ENCODE measurements at regions not wholly inside any gene's neighbourhood (a gene's known extent, or its start where the extent isn't known, plus 50 kb on each side); places are given as distances from the start of the nearest gene placed in this dataset.
"Not testable (repeated sequence)": the region's sequence is repeated elsewhere in the genome, so short reads cannot be mapped to it uniquely, and the experiment has no call there.

GRCh38 chr12:18872770-18873169 lies 134.9 kb downstream of the CAPZA3 start:
- no peak for DNase-seq (ENCODE audit: low spot score in 2 of 2)
- intact Hi-C loops (cut with DNase I) = no loop called here
- H3K27me3 ChIP-seq = no peaks in the 10 kb centered on the region
- no peaks in the 10 kb centered on the region for H3K9me3 ChIP-seq
- no peak for TF ChIP-seq CTCF (IDR thresholded peaks at IDR 0.05)
- H3K36me3 ChIP-seq = no peaks in the 10 kb centered on the region
- H3K4me3 ChIP-seq = no peak overlapping the region
- H3K4me1 ChIP-seq = no peaks in the 10 kb centered on the region
- no peak overlapping the region for H3K27ac ChIP-seq

- H3K4me1 ChIP-seq = no peaks in the 10 kb centered on the region
- TF ChIP-seq CTCF (IDR thresholded peaks at IDR 0.05) = no peak
- no peaks in the 10 kb centered on the region for H3K36me3 ChIP-seq
- no peak overlapping the region for H3K27ac ChIP-seq
- H3K9me3 ChIP-seq = no peaks in the 10 kb centered on the region
- no peaks in the 10 kb centered on the region for H3K27me3 ChIP-seq
- H3K4me3 ChIP-seq = no peak overlapping the region
- intact Hi-C loops (cut with DNase I) = no loop called here
- no peak for DNase-seq (ENCODE audit: low spot score in 2 of 2)
These were observed 140.8 kb downstream of the CAPZA3 start for GRCh38 chr12:18878676-18879180.

- no peaks in the 10 kb centered on the region for H3K27me3 ChIP-seq
- no peak for TF ChIP-seq CTCF (IDR thresholded peaks at IDR 0.05)
- intact Hi-C loops (cut with DNase I) = no loop called here
These were observed 144.8 kb downstream of the CAPZA3 start for GRCh38 chr12:18882690-18883089.

DNA sequence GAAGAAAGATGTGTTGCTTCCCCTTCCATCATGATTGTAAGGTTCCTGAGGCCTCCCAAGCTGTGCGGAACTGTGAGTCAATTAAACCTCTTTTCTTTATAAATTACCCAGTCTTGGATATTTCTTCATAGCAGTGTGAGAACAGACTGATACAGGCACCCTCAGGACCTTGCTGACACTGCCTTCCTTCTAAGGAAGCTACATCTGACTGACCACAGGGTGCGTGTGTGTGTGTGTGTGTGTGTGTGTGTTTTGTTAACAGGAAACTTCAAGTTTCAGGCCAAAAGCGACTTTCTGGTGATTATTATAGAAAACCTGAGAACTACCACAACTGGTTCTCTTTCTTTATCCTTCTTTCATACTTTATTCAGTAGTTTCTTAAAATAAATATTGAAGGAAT lies 149.0 kb downstream of the CAPZA3 start:
- intact Hi-C loops (cut with DNase I) = no loop called here
- Histone ChIP-seq H3K27ac (no peak overlapping the region), H3K4me1 (peaks cover 0 to 3% of the 10 kb centered on the region in 2 donors), H3K4me3 (no peak overlapping the region), H3K9me3 (no peaks in the 10 kb centered on the region), H3K36me3 (no peaks in the 10 kb centered on the region), H3K27me3 (no peaks in the 10 kb centered on the region)
- no peak for DNase-seq (ENCODE audit: low spot score in 2 of 2)
- no peak for TF ChIP-seq CTCF (IDR thresholded peaks at IDR 0.05)

More at GRCh38 chr12:18882690-18883089, 144.8 kb downstream of the CAPZA3 start:
- no peak overlapping the region for H3K27ac ChIP-seq
- H3K4me1 ChIP-seq = peaks cover 0 to 3% of the 10 kb centered on the region in 2 donors
- no peaks in the 10 kb centered on the region for H3K9me3 ChIP-seq
- no peak for DNase-seq (ENCODE audit: low spot score in 2 of 2)
- H3K4me3 ChIP-seq = no peak overlapping the region
- no peaks in the 10 kb centered on the region for H3K36me3 ChIP-seq

DNA sequence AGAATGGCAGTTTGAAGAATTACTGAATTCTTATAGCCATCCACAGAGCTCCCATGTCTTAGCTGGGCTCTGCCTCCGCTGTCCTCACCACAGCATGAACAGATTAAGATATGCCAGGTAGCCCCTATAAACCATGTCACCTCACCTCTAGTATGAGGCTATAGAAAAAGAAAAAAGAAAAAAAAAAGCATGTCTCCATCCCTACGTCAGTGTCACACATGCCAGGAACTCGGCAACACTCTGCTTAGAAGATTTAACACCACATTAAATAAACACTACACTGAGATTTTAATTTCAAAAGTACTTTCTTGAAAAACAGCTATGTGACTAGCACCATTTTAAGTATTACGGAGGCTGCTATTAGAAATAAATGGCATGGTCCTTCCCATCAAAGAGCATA lies 149.4 kb downstream of the CAPZA3 start:
- Histone ChIP-seq H3K4me1 (peaks cover 0 to 3% of the 10 kb centered on the region in 2 donors), H3K9me3 (no peaks in the 10 kb centered on the region), H3K27me3 (no peaks in the 10 kb centered on the region), H3K4me3 (no peak overlapping the region), H3K27ac (no peak overlapping the region), H3K36me3 (no peaks in the 10 kb centered on the region)
- intact Hi-C loops (cut with DNase I) = no loop called here
- no peak for TF ChIP-seq CTCF (IDR thresholded peaks at IDR 0.05)
- DNase-seq (ENCODE audit: low spot score in 2 of 2) = no peak

- Histone ChIP-seq H3K9me3 (no peaks in the 10 kb centered on the region), H3K27me3 (no peaks in the 10 kb centered on the region), H3K4me3 (no peak overlapping the region), H3K27ac (no peak overlapping the region), H3K36me3 (no peaks in the 10 kb centered on the region), H3K4me1 (peaks cover 0 to 3% of the 10 kb centered on the region in 2 donors)
- no peak for DNase-seq (ENCODE audit: low spot score in 2 of 2)
- TF ChIP-seq CTCF (IDR thresholded peaks at IDR 0.05) = no peak
- intact Hi-C loops (cut with DNase I) = no loop called here
These were observed 150.1 kb downstream of the CAPZA3 start for GRCh38 chr12:18888047-18888446.

DNA sequence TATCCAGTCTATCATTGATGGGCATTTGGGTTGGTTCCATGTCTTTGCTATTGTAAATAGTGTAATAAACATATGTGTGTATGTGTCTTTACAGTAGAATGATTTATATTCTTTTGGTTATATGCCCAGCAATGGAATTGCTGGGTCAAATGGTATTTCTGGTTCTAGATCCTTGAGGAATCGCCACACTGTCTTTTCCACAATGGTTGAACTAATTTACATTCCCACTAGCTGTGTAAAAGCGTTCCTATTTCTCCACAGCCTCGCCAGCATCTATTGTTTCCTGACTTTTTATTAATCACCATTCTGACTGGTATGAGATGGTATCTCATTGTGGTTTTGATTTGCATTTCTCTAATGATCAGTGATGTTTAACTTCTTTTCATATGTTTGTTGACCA lies 152.7 kb downstream of the CAPZA3 start:
- H3K4me1 ChIP-seq; intact Hi-C loops (cut with DNase I); H3K27me3 ChIP-seq; H3K4me3 ChIP-seq; DNase-seq (ENCODE audit: low spot score in 2 of 2); H3K27ac ChIP-seq; H3K9me3 ChIP-seq; H3K36me3 ChIP-seq: not testable (repeated sequence)
